Fibroblast of skin of scalp (primary cell): ENCODE measurements at regions not wholly inside any gene's neighbourhood (a gene's known extent, or its start where the extent isn't known, plus 50 kb on each side); places are given as distances from the start of the nearest gene placed in this dataset.
A peak's percentile ranks its signal among the peaks of the same experiment; 100 is the strongest.
"Not testable (repeated sequence)": the region's sequence is repeated elsewhere in the genome, so short reads cannot be mapped to it uniquely, and the experiment has no call there.

Experiments
- DNase-seq: peaks from one replicate; pipeline ENCODE4 v3.0.0-alpha.2; 2013

- DNase-seq = no peak
Observed at GRCh38 chr17:28247671-28248555, 71.1 kb upstream of the TMEM97 start.

DNA sequence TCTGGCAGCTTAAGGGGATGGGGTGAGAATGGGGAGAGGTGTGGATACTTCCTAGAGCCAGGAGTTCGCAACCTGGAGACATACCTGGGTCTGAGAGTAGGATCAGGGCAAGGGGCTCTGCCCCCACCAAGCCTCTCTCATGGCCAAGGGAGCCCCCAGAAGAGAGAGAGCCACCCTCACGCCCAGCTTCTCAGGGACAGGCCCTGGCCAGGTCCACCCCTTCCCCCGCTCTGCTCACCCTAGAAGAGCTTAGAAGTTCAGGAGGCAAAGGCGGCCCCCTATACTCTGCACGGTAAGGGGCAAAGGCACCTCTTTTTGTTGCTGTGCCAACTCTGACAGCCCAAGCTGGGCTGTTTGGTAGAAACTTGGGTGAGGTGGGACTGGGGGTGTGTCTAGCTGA lies 69.3 kb upstream of the TMEM97 start:
- DNase-seq = no peak

DNA sequence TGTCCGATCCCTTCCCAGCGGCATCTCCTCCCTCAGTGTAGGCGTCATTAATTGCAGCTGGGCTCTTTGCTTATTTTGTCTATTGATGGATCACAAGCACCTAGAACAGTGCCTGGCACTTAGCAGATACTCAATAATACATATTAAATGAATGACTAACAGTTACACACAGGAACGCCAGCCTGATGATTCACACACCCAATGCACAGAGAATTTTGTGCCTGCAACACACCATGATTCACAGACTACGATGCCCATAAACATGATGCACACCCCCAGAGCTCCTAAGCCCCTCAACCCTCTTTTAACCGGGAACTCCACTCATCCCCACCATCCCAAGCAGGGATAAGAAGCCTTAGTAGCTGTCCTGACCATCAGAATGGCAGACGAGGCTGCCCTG lies 66.6 kb upstream of the TMEM97 start:
- DNase-seq = peak; percentile 33

DNA sequence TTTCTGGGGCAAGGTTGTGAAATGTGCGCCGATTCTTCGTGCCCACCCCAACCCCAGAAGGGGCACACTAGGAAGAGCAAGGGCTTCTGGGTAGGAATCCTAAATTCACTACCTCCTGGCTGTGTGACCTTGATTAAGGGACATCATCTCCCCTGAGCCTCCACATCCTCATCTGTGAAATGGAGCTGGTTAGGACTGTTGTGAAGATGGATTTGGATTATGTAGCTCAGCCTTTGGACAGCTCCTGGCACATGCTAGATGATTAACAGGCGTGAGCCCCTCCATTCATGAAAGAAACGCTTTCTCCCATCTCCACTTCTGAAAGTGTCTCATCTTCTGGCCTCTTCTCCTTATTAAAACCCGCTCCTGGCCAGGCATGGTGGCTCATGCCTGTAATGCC lies 65.3 kb upstream of the TMEM97 start:
- DNase-seq = no peak

GRCh38 chr17:28255616-28256015 lies 63.4 kb upstream of the TMEM97 start:
- DNase-seq = no peak

- DNase-seq = no peak
Observed at GRCh38 chr17:28256370-28256769, 62.6 kb upstream of the TMEM97 start.

- DNase-seq = no peak
Observed at GRCh38 chr17:28256881-28257280, 62.1 kb upstream of the TMEM97 start.

DNA sequence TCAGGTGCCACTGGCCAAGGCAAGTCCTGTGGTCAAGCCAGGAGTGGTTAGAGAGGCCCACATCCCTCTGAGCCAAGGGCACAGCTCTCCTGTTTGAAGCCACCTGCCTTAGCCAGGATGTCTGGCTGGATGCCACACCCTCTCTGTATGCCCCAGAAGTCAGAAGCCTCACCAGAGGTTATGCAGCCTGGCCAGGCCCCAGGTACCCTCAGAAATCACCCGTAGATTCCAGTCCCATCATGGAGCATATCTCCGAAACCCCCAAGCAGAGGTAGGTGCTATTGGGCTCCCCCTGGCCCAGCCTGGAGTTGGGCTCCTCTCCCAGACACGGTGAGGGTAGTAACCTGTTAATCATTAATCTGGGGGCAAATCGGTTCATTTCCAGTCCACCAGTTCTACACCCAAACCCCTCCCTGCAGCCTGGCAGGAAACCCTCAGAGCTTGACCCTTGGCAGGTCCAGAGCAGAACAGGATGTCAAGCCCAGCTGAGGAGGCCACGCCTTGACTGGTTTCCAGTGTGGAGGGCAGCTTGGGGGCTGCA lies 60.6 kb upstream of the TMEM97 start:
- no peak for DNase-seq

DNA sequence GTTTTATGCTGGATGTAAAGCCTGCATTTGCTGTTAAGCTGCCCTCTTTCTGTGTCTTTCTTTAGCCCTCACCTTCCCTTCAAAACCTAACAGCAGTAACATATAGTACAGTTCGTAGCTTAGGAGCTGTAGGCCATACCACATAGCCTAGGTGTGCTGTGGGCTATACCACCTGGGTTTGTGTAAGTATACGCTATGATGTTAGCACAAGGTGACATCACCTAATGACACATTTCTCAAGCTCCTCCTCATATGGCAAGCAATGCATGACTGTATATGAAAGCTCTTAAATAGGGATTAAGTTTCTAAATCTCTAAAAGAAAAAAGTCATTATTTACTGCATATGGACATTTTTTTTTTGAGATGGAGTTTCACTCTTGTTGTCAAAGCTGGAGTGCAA lies 57.8 kb upstream of the TMEM97 start:
- DNase-seq = no peak

- DNase-seq = not testable (repeated sequence)
Observed at GRCh38 chr17:28262123-28262745, 56.8 kb upstream of the TMEM97 start.

GRCh38 chr17:28264902-28265548 lies 54.0 kb upstream of the TMEM97 start:
- DNase-seq = not testable (repeated sequence)

- not testable (repeated sequence) for DNase-seq
Observed at GRCh38 chr17:28265856-28266546, 53.0 kb upstream of the TMEM97 start.

DNA sequence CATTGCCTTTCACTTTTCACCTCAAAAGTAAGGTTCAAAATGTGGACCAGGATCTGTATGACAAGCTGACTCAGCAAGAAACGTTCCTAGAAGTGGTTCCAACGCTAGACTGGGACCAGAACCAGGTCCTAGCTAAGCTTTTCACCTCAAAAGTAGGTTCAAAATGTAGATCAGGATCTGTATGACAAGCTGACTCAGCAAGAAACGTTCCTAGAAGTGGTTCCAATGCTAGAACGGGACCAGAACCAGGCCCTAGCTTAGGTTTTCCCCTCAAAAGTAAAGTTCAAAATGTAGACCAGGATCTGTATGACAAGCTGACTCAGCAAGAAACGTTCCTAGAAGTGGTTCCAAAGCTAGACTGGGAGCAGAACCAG lies 52.5 kb upstream of the TMEM97 start:
- DNase-seq = not testable (repeated sequence)

- DNase-seq = not testable (repeated sequence)
Observed at GRCh38 chr17:28266926-28267719, 51.9 kb upstream of the TMEM97 start.

GRCh38 chr17:28267720-28268609 lies 51.0 kb upstream of the TMEM97 start:
- DNase-seq = no peak

GRCh38 chr17:28268610-28269313 lies 50.2 kb upstream of the TMEM97 start:
- no peak for DNase-seq
